Activated T-helper 2 cell treated with anti-CD3 and anti-CD28 coated beads, Interferon-gamma antibody, Interleukin-2, Interleukin-4, amounts not matched to agents 10 μg/mL and 5 μg/mL and 100 μg/mL, durations not matched to agents 14 hours and 24 hours and 36 hours (primary cell): ENCODE measurements at regions not wholly inside any gene's neighbourhood (a gene's known extent, or its start where the extent isn't known, plus 50 kb on each side); places are given as distances from the start of the nearest gene placed in this dataset.
"Not testable (repeated sequence)": the region's sequence is repeated elsewhere in the genome, so short reads cannot be mapped to it uniquely, and the experiment has no call there.

Experiments used
- DNase-seq: peaks from one replicate; pipeline ENCODE4 v3.0.0; 2021; ENCODE audit warnings: low spot score
- H3K27ac Mint-ChIP-seq: one replicate; pipeline ENCODE4 v1.8.0; 2021; ENCODE audit warnings: mixed read lengths
- H3K27me3 Mint-ChIP-seq: one replicate; pipeline ENCODE4 v1.8.0; 2021; ENCODE audit warnings: low read depth, mixed read lengths
- H3K36me3 Mint-ChIP-seq: one replicate; pipeline ENCODE4 v1.8.0; 2021; ENCODE audit warnings: low read depth, mixed read lengths
- H3K4me1 Mint-ChIP-seq: one replicate; pipeline ENCODE4 v1.8.0; 2021; ENCODE audit warnings: low read depth, mixed read lengths
- H3K4me3 Mint-ChIP-seq: one replicate; pipeline ENCODE4 v1.8.0; 2021; ENCODE audit warnings: low read depth, mild to moderate bottlenecking, moderate library complexity, mixed read lengths
- H3K9me3 Mint-ChIP-seq: one replicate; pipeline ENCODE4 v1.8.0; 2021; ENCODE audit warnings: mixed read lengths
- intact Hi-C: fragments of 100-400 bp; cut with micrococcal nuclease; formaldehyde crosslinking; loops from one replicate; pipeline ENCODE4 v1.15.1; 2023

DNA sequence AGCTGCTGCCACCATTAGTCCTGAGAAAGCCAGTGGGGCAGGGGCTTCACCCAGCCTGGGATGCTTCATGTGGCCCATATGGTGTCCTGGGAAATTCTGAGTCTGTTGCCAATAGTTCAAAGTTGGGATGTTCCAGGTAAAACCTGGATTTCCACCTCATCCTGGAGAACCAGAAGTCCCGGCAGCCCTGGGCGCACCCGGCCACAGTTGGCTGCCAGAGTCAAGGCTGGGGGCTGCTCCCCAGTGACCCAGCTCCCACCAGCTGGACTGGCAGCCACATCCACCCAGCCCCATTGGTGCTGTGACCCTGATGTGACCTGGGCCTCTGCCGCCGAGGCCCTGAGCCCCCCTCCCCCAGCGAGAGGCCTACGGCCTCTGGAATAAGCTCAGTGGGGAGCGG, 336.1 kb downstream of the ADGRD1 start:
- not testable (repeated sequence) for H3K4me3 Mint-ChIP-seq, H3K27me3 Mint-ChIP-seq, DNase-seq, H3K9me3 Mint-ChIP-seq, H3K4me1 Mint-ChIP-seq, H3K27ac Mint-ChIP-seq, H3K36me3 Mint-ChIP-seq
- intact Hi-C loops: loop anchor here (5.0 kb wide), 1 partner anchor 377 kb away; no protein-coding TSS in a partner anchor

- no peak for DNase-seq
- Mint-ChIP-seq H3K27ac (no peak overlapping the region), H3K4me3 (no peak overlapping the region), H3K27me3 (no peaks in the 10 kb centered on the region), H3K36me3 (no peaks in the 10 kb centered on the region), H3K9me3 (no peaks in the 10 kb centered on the region), H3K4me1 (no peaks in the 10 kb centered on the region)
- intact Hi-C loops: loop anchor here (5.0 kb wide), 1 partner anchor 377 kb away; no protein-coding TSS in a partner anchor
These were observed 336.7 kb downstream of the ADGRD1 start for GRCh38 chr12:131290255-131290959.

GRCh38 chr12:131293071-131294015, 339.6 kb downstream of the ADGRD1 start:
- DNase-seq, H3K27me3 Mint-ChIP-seq, H3K4me3 Mint-ChIP-seq, H3K36me3 Mint-ChIP-seq, H3K27ac Mint-ChIP-seq, H3K9me3 Mint-ChIP-seq, H3K4me1 Mint-ChIP-seq: not testable (repeated sequence)
- intact Hi-C loops: loop anchor here (5.0 kb wide), 1 partner anchor 374 kb away; no protein-coding TSS in a partner anchor

- not testable (repeated sequence) for H3K36me3 Mint-ChIP-seq, H3K4me1 Mint-ChIP-seq, H3K4me3 Mint-ChIP-seq, H3K27me3 Mint-ChIP-seq, H3K27ac Mint-ChIP-seq, H3K9me3 Mint-ChIP-seq
- intact Hi-C loops: loop anchor here (5.0 kb wide), 1 partner anchor 373 kb away; no protein-coding TSS in a partner anchor
- peak; percentile 5 for DNase-seq
These were observed 341.0 kb downstream of the ADGRD1 start for GRCh38 chr12:131294716-131295115.

GRCh38 chr12:131295117-131295516, 341.4 kb downstream of the ADGRD1 start:
- DNase-seq, intact Hi-C loops, H3K4me1 Mint-ChIP-seq, H3K27me3 Mint-ChIP-seq, H3K9me3 Mint-ChIP-seq, H3K4me3 Mint-ChIP-seq, H3K27ac Mint-ChIP-seq, H3K36me3 Mint-ChIP-seq: not testable (repeated sequence)

DNA sequence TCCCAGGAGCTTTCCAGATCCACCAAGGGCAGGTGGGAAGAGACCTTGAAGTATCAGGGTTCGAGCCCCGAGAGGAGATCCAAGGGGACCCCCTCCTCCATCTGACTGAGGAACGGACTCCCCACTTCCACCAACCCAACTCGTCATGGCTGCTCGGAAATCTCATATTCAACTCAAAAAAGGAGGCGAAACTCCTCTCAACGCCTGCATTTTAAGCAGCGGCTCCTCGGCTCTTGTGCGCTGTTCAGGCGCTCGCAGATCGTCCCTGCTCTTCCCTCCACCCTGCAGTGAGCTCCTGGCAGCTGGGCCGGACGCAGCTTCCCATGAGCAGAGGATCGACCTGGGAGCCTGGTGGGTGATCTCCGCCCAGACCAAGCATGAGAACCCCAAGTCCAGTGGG, 341.9 kb downstream of the ADGRD1 start:
- H3K27ac Mint-ChIP-seq, H3K36me3 Mint-ChIP-seq, H3K27me3 Mint-ChIP-seq, intact Hi-C loops, H3K4me1 Mint-ChIP-seq, H3K4me3 Mint-ChIP-seq, H3K9me3 Mint-ChIP-seq: not testable (repeated sequence)
- peak; percentile 6 for DNase-seq

- H3K4me1 Mint-ChIP-seq, H3K4me3 Mint-ChIP-seq, H3K9me3 Mint-ChIP-seq, H3K27ac Mint-ChIP-seq, H3K36me3 Mint-ChIP-seq, intact Hi-C loops, H3K27me3 Mint-ChIP-seq, DNase-seq: not testable (repeated sequence)
These were observed 342.4 kb downstream of the ADGRD1 start for GRCh38 chr12:131296136-131296535.

- intact Hi-C loops, H3K27me3 Mint-ChIP-seq, H3K4me3 Mint-ChIP-seq, H3K9me3 Mint-ChIP-seq, H3K27ac Mint-ChIP-seq, H3K36me3 Mint-ChIP-seq, H3K4me1 Mint-ChIP-seq: not testable (repeated sequence)
- DNase-seq: peak; percentile 7
These were observed 342.9 kb downstream of the ADGRD1 start for GRCh38 chr12:131296651-131297050.

DNA sequence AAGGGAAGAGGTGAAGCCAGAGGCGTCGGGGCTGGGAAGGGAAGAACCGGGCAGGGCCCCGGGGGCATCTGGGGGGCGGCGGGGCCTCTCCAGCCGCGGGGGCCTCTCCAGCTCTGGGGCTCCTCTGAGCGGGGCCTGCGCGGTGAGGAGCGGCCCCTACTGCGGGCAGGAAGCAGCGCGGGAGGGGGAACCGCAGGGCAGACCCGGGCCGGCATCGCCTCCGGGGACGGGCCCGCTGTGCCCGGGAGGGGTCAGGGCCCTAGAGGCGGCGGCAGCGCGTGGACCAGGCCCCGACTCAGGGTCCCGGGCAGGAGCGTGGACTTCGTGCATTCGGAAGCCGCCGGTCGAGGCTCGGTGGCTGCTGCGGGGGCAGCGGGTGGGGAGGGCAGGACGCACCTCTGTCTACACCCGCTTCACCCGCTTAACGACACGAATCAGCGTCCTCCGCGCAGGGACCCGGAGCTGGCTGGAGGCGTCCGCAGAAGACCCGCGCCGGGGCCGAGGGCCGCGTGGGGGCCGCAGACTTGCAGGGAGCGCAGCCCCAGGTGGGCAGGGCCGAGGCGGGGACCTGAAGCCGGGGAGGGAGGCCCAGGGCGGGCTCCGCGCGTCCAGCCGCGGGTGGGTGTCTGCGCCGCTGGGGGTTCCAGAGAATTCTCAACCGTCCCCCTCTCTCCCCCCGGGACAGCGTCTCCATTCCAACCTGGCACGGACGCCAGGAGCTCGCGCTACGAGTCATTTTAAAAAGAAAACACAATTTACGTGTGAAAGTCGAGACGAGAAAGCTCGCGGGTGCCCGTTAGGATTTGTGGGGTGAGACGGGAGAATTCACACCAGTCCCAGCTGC, 345.0 kb downstream of the ADGRD1 start:
- intact Hi-C loops, H3K36me3 Mint-ChIP-seq, H3K27me3 Mint-ChIP-seq, DNase-seq, H3K4me1 Mint-ChIP-seq, H3K27ac Mint-ChIP-seq, H3K4me3 Mint-ChIP-seq, H3K9me3 Mint-ChIP-seq: not testable (repeated sequence)

DNA sequence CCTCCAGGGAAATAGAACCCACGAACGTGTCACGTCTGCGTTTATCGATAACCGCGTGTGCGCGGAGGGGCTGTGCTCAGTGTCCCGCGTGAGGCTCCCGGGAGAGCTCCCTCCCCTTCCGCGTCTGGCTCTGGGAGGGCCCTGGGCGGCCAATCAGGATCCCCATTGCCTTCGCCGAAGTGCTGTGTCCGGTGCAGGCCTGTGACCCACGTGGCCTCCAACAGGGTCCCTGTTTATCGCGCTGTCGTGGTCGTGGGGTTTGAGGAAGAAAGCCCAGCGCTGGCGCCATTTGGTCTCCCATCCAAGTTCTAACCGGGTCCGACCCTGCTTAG, 345.6 kb downstream of the ADGRD1 start:
- H3K9me3 Mint-ChIP-seq, H3K4me1 Mint-ChIP-seq, DNase-seq, H3K4me3 Mint-ChIP-seq, H3K36me3 Mint-ChIP-seq, H3K27me3 Mint-ChIP-seq, H3K27ac Mint-ChIP-seq, intact Hi-C loops: not testable (repeated sequence)

GRCh38 chr12:131303576-131303975, 349.9 kb downstream of the ADGRD1 start:
- H3K4me1 Mint-ChIP-seq, DNase-seq, intact Hi-C loops, H3K4me3 Mint-ChIP-seq, H3K9me3 Mint-ChIP-seq, H3K27me3 Mint-ChIP-seq, H3K27ac Mint-ChIP-seq, H3K36me3 Mint-ChIP-seq: not testable (repeated sequence)

GRCh38 chr12:131304642-131305041, 350.9 kb downstream of the ADGRD1 start:
- H3K4me3 Mint-ChIP-seq, H3K9me3 Mint-ChIP-seq: not testable (repeated sequence)

More at GRCh38 chr12:131304642-131305041, 350.9 kb downstream of the ADGRD1 start:
- H3K27ac Mint-ChIP-seq, H3K36me3 Mint-ChIP-seq, DNase-seq, H3K4me1 Mint-ChIP-seq, H3K27me3 Mint-ChIP-seq, intact Hi-C loops: not testable (repeated sequence)
